H9 (cell line): ENCODE measurements at regions not wholly inside any gene's neighbourhood (a gene's known extent, or its start where the extent isn't known, plus 50 kb on each side); places are given as distances from the start of the nearest gene placed in this dataset.

Source experiments
- DNase-seq: peaks from one replicate; pipeline ENCODE4 v3.0.0-alpha.2; 2017
- H2AFZ ChIP-seq: one replicate; pipeline ENCODE4 v1.6.1; 2013; ENCODE audit warnings: mild to moderate bottlenecking, low read length, control low read depth, moderate library complexity
- H2AK5ac ChIP-seq: 2 replicates; pipeline ENCODE4 v1.6.1; 2013; ENCODE audit warnings: low read length, control low read depth, mixed read lengths; ENCODE audit not compliant: insufficient read length
- H2BK120ac ChIP-seq: one replicate; pipeline ENCODE4 v1.6.1; 2013; ENCODE audit warnings: low read depth, mild to moderate bottlenecking, low read length, control low read depth, inconsistent platforms; ENCODE audit not compliant: poor library complexity, severe bottlenecking
- H2BK12ac ChIP-seq: 2 replicates; pipeline ENCODE4 v1.6.1; 2013; ENCODE audit warnings: low read length, control low read depth, mixed read lengths, low read depth; ENCODE audit not compliant: insufficient read length
- H2BK15ac ChIP-seq: 2 replicates; pipeline ENCODE4 v1.6.1; 2013; ENCODE audit warnings: low read depth, low read length, control low read depth
- H2BK20ac ChIP-seq: one replicate; pipeline ENCODE4 v1.6.1; 2013; ENCODE audit warnings: low read depth, mild to moderate bottlenecking, low read length, control low read depth, inconsistent platforms; ENCODE audit not compliant: poor library complexity, severe bottlenecking
- H2BK5ac ChIP-seq: 2 replicates; pipeline ENCODE4 v1.6.1; 2013; ENCODE audit warnings: low read length, control low read depth, mixed read lengths; ENCODE audit not compliant: insufficient read length
- H3K14ac ChIP-seq: 2 replicates; pipeline ENCODE4 v1.6.1; 2013; ENCODE audit warnings: low read length, control low read depth; ENCODE audit not compliant: insufficient read depth
- H3K18ac ChIP-seq: 2 replicates; pipeline ENCODE4 v1.6.1; 2013; ENCODE audit warnings: low read depth, mild to moderate bottlenecking, mixed read lengths, low read length, control low read depth; ENCODE audit not compliant: insufficient read length
- H3K23ac ChIP-seq: 2 replicates; pipeline ENCODE4 v1.6.1; 2013; ENCODE audit warnings: low read length, control low read depth, mixed read lengths, low read depth; ENCODE audit not compliant: insufficient read length
- H3K23me2 ChIP-seq: 2 replicates; pipeline ENCODE4 v1.6.1; 2013; ENCODE audit warnings: low read depth, mild to moderate bottlenecking, mixed read lengths, low read length, control low read depth; ENCODE audit not compliant: insufficient read length, poor library complexity, severe bottlenecking
- H3K27ac ChIP-seq: 2 replicates; pipeline ENCODE4 v1.5.1; 2013; ENCODE audit warnings: low read length, control low read depth, mixed read lengths, low read depth; ENCODE audit not compliant: insufficient read length
- H3K27me3 ChIP-seq: 2 replicates; pipeline ENCODE4 v1.6.1; 2013; ENCODE audit warnings: low read length, control low read depth, inconsistent platforms; ENCODE audit not compliant: insufficient read depth
- H3K4ac ChIP-seq: 2 replicates; pipeline ENCODE4 v1.6.1; 2013; ENCODE audit warnings: low read depth, mild to moderate bottlenecking, control low read depth, inconsistent platforms, low read length, moderate library complexity
- H3K4me1 ChIP-seq: 2 replicates; pipeline ENCODE4 v1.6.1; 2013; ENCODE audit warnings: low read length, control low read depth, inconsistent platforms; ENCODE audit not compliant: insufficient read depth
- H3K4me2 ChIP-seq: 2 replicates; pipeline ENCODE4 v1.6.1; 2013; ENCODE audit warnings: low read length, control low read depth, mixed read lengths; ENCODE audit not compliant: insufficient read length, insufficient read depth
- H3K56ac ChIP-seq: 2 replicates; pipeline ENCODE4 v1.6.1; 2013; ENCODE audit warnings: low read depth, mild to moderate bottlenecking, mixed read lengths, low read length, control low read depth; ENCODE audit not compliant: insufficient read length
- H3K79me1 ChIP-seq: 2 replicates; pipeline ENCODE4 v1.6.1; 2013; ENCODE audit warnings: low read depth, mild to moderate bottlenecking, moderate library complexity, low read length, control low read depth, inconsistent platforms; ENCODE audit not compliant: insufficient read depth, poor library complexity, severe bottlenecking
- H3K79me2 ChIP-seq: 2 replicates; pipeline ENCODE4 v1.6.1; 2013; ENCODE audit warnings: low read length, control low read depth, inconsistent platforms; ENCODE audit not compliant: insufficient read depth
- H3K9ac ChIP-seq: 2 replicates; pipeline ENCODE4 v1.6.1; 2013; ENCODE audit warnings: low read length, control low read depth, mixed read lengths; ENCODE audit not compliant: insufficient read length; ENCODE audit errors: extremely low read depth
- H3K9me3 ChIP-seq: one replicate; pipeline ENCODE4 v1.6.1; 2013; ENCODE audit warnings: low read depth, low read length, inconsistent platforms; ENCODE audit not compliant: control insufficient read depth
- H3T11ph ChIP-seq: one replicate; pipeline ENCODE4 v1.6.1; 2013; ENCODE audit warnings: mild to moderate bottlenecking, low read length, control low read depth, inconsistent platforms
- H4K20me1 ChIP-seq: one replicate; pipeline ENCODE4 v1.6.1; 2013; ENCODE audit not compliant: control insufficient read depth, insufficient read length, insufficient read depth
- H4K5ac ChIP-seq: 2 replicates; pipeline ENCODE4 v1.6.1; 2013; ENCODE audit warnings: low read depth, mild to moderate bottlenecking, mixed read lengths, low read length, control low read depth; ENCODE audit not compliant: insufficient read length
- H4K8ac ChIP-seq: replicated peaks from 2 replicates; pipeline ENCODE4 v1.6.1; 2013; ENCODE audit warnings: low read length, control low read depth, mixed read lengths, low read depth; ENCODE audit not compliant: insufficient read length
- H4K91ac ChIP-seq: 2 replicates; pipeline ENCODE4 v1.6.1; 2013; ENCODE audit warnings: low read depth, mild to moderate bottlenecking, moderate library complexity, mixed read lengths, low read length, control low read depth; ENCODE audit not compliant: insufficient read length
- H3K27ac Mint-ChIP-seq, 3 experiments: 2 replicates in 2 of 3; 3 replicates in 1 of 3; pipeline ENCODE4 v1.8.0; 2020 to 2021; ENCODE audit warnings: mixed read lengths in 3 of 3, mild to moderate bottlenecking in 1 of 3, moderate library complexity in 1 of 3
- H3K27me3 Mint-ChIP-seq: 2 replicates; pipeline ENCODE4 v1.8.0; 2021; ENCODE audit warnings: low read depth, mild to moderate bottlenecking, moderate library complexity, mixed read lengths
- H3K36me3 Mint-ChIP-seq, 3 experiments: 2 replicates in 2 of 3; 3 replicates in 1 of 3; pipeline ENCODE4 v1.8.0; 2020 to 2021; ENCODE audit warnings: low read depth in 3 of 3, mixed read lengths in 3 of 3; ENCODE audit not compliant: insufficient read depth in 1 of 3
- H3K4me1 Mint-ChIP-seq, 2 experiments: 2 replicates each; pipeline ENCODE4 v1.8.0; 2020; ENCODE audit warnings: mixed read lengths in 2 of 2
- H3K4me3 Mint-ChIP-seq, 2 experiments: 2 replicates in 1 of 2; 3 replicates in 1 of 2; pipeline ENCODE4 v1.8.0; 2020 to 2021; ENCODE audit warnings: mild to moderate bottlenecking in 2 of 2, mixed read lengths in 2 of 2, moderate library complexity in 1 of 2
- H3K9me3 Mint-ChIP-seq, 2 experiments: 2 replicates in 1 of 2; 3 replicates in 1 of 2; pipeline ENCODE4 v1.8.0; 2020; ENCODE audit warnings: mild to moderate bottlenecking in 2 of 2, mixed read lengths in 2 of 2, moderate library complexity in 1 of 2
- WGBS: extraction: QIAGEN DNeasy Blood & Tissue Kit; methylation state at CpG from one replicate; pipeline ENCODE4 v1.1.7; 2013; ENCODE audit warnings: missing lambda C conversion rate, low lambda C conversion rate, mixed read lengths; ENCODE audit not compliant: insufficient read length; ENCODE audit errors: extremely low coverage; 5-methylcytosine and 5-hydroxymethylcytosine counted together
- TF ChIP-seq, protein P1 (sequence below): fragments of 200-600 bp; sonication (generic); conservative IDR thresholded peaks from 3 replicates; pipeline ENCODE4 v1.8.0; 2021; ENCODE audit warnings: antibody characterized with exemption, mild to moderate bottlenecking

DNA sequence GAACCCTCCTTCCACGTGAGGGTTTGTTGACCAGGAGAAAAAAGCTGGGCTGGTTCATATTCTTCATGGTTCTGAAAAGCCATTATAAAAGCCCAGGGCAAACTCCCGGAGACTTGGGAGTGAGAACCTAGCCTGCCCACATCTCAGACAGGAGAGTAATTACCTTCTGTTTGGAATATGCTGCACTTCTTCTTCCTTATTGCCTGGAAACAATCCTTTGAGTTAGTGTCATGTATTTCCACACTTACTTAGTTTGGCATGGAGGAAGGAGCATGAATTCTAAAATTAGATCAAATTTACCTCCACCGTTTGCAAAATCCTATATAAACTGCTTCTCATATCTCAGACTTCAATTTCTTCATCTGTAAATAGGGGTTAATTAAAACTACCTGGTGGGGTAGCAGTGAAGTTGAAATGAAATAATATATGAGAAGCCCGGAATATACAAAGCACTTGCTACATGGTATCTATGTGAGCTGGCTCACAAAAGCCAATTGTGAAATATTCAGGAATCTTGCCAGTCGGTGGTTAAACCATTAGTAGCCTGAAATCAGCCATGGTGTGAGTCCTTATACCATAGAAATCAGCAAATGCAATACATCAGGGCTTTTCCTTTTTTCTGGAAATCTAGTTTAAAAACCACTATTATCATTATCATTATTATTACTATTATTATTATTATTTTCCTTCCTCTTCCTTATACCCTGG is 140.0 kb upstream of the RAD23B start:
- no peak overlapping the region for H2BK5ac ChIP-seq
- H3T11ph ChIP-seq = no peak overlapping the region
- H3K27ac ChIP-seq = no peak overlapping the region
- TF ChIP-seq, protein P1, sequence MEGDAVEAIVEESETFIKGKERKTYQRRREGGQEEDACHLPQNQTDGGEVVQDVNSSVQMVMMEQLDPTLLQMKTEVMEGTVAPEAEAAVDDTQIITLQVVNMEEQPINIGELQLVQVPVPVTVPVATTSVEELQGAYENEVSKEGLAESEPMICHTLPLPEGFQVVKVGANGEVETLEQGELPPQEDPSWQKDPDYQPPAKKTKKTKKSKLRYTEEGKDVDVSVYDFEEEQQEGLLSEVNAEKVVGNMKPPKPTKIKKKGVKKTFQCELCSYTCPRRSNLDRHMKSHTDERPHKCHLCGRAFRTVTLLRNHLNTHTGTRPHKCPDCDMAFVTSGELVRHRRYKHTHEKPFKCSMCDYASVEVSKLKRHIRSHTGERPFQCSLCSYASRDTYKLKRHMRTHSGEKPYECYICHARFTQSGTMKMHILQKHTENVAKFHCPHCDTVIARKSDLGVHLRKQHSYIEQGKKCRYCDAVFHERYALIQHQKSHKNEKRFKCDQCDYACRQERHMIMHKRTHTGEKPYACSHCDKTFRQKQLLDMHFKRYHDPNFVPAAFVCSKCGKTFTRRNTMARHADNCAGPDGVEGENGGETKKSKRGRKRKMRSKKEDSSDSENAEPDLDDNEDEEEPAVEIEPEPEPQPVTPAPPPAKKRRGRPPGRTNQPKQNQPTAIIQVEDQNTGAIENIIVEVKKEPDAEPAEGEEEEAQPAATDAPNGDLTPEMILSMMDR = no peak
- no peaks in the 10 kb centered on the region; a peak in 1 of 4 replicates for H3K4me1 Mint-ChIP-seq
- no peak overlapping the region for H3K9ac ChIP-seq
- H4K5ac ChIP-seq = no peak overlapping the region
- no peak overlapping the region for H4K91ac ChIP-seq
- no peak overlapping the region for H3K4me3 Mint-ChIP-seq
- no peaks in the 10 kb centered on the region for H3K79me1 ChIP-seq
- no peak overlapping the region for H3K14ac ChIP-seq
- H2AFZ ChIP-seq = no peak overlapping the region
- no peak overlapping the region for H3K56ac ChIP-seq
- H3K27me3 Mint-ChIP-seq = no peaks in the 10 kb centered on the region
- H3K4me1 ChIP-seq = no peaks in the 10 kb centered on the region
- no peaks in the 10 kb centered on the region for H3K36me3 Mint-ChIP-seq
- H2BK120ac ChIP-seq = no peak overlapping the region
- no peak overlapping the region for H3K27ac Mint-ChIP-seq
- H4K8ac ChIP-seq = no peak overlapping the region
- H3K27me3 ChIP-seq = no peaks in the 10 kb centered on the region
- H3K4me2 ChIP-seq = no peak overlapping the region
- no peak overlapping the region for H2BK15ac ChIP-seq
- no peak overlapping the region for H2BK20ac ChIP-seq
- no CpG with 5 or more reads among the region's 5 CpGs for WGBS
- no peaks in the 10 kb centered on the region for H3K79me2 ChIP-seq
- H3K9me3 ChIP-seq = no peaks in the 10 kb centered on the region
- no peaks in the 10 kb centered on the region for H4K20me1 ChIP-seq
- no peak overlapping the region for H2BK12ac ChIP-seq
- DNase-seq = no peak
- H2AK5ac ChIP-seq = no peak overlapping the region
- no peak overlapping the region for H3K4ac ChIP-seq
- H3K23ac ChIP-seq = no peak overlapping the region
- no peaks in the 10 kb centered on the region; a peak in 1 of 5 replicates for H3K9me3 Mint-ChIP-seq
- H3K23me2 ChIP-seq = no peaks in the 10 kb centered on the region
- H3K18ac ChIP-seq = no peak overlapping the region
